ENCODE measurements at regions not wholly inside any gene's neighbourhood (a gene's known extent, or its start where the extent isn't known, plus 50 kb on each side); places are given as distances from the start of the nearest gene placed in this dataset.

- no peaks in the 10 kb centered on the region for H3K79me1 ChIP-seq (ENCODE audit: low read depth in 1 of 2, low read length in 2 of 2)
- H2AK9ac ChIP-seq (replicated peaks; ENCODE audit: low read depth, low read length, poor library complexity): no peak overlapping the region
- H2AK5ac ChIP-seq (ENCODE audit: low read depth, low read length): no peak overlapping the region
- no peak for TF ChIP-seq FOS (IDR thresholded peaks at IDR 0.05; ENCODE audit: low read depth, low read length)
- no peak for TF ChIP-seq CTCF (conservative IDR thresholded peaks at IDR 0.05; ENCODE audit: low read depth, low read length)
- TF ChIP-seq RAD21 (IDR thresholded peaks at IDR 0.05; ENCODE audit: low read length): no peak
- no peak for TF ChIP-seq NFE2L2 (IDR thresholded peaks at IDR 0.05; ENCODE audit: low read depth, low read length)
- TF ChIP-seq MXI1 (IDR thresholded peaks at IDR 0.05; ENCODE audit: borderline replicate concordance, low read depth, low read length): no peak
- TF ChIP-seq ELK1 (IDR thresholded peaks at IDR 0.05; ENCODE audit: borderline replicate concordance, low read depth, low read length): no peak
- no peak for TF ChIP-seq BHLHE40 (IDR thresholded peaks at IDR 0.05; ENCODE audit: low read depth, low read length)
- no peak for TF ChIP-seq MAFK (IDR thresholded peaks at IDR 0.05; ENCODE audit: low read depth, low read length)
- no peak for TF ChIP-seq MAZ (IDR thresholded peaks at IDR 0.05; ENCODE audit: borderline replicate concordance, low read depth, low read length)
- TF ChIP-seq RFX5 (IDR thresholded peaks at IDR 0.05; ENCODE audit: low read depth, low read length): no peak
- H2AFZ ChIP-seq (replicated peaks; ENCODE audit: low read length, poor library complexity): no peak overlapping the region
- H4K5ac ChIP-seq (ENCODE audit: low read depth, low read length): no peak overlapping the region
- DNase-seq: no peak
- no peak for ATAC-seq (ENCODE audit: low read depth)
- no peaks in the 10 kb centered on the region for H3K9me1 ChIP-seq (ENCODE audit: insufficient read depth, low read length)
- no peaks in the 10 kb centered on the region for H3K27me3 ChIP-seq (ENCODE audit: control insufficient read depth, insufficient read depth, low read length)
- no peak overlapping the region for H2BK5ac ChIP-seq (ENCODE audit: low read depth, low read length, poor library complexity, severe bottlenecking)
- ChIA-PET CTCF (no interaction called here), POLR2A (ENCODE audit: unreplicated experiment) (no interaction called here)
- no peak overlapping the region for H2BK20ac ChIP-seq (ENCODE audit: low read depth, low read length)
- no CpG with 5 or more reads among the region's 4 CpGs for WGBS, 2 experiments (ENCODE audit: extremely low coverage in 2 of 2, insufficient read length in 1 of 2)
- H3K4me1 ChIP-seq (ENCODE audit: control insufficient read depth, insufficient read depth, low read length): no peaks in the 10 kb centered on the region
- H2BK120ac ChIP-seq (ENCODE audit: low read depth, low read length): no peak overlapping the region
- H3K18ac ChIP-seq (ENCODE audit: low read depth, low read length): no peak overlapping the region
- H3K27ac ChIP-seq (ENCODE audit: insufficient read depth, low read length): no peak overlapping the region
- H3K4me3 ChIP-seq (ENCODE audit: insufficient read depth, low read depth, low read length): no peak overlapping the region
- no peak overlapping the region for H3K4ac ChIP-seq (ENCODE audit: low read depth, low read length)
- no peak overlapping the region for H2BK15ac ChIP-seq (ENCODE audit: low read depth, low read length)
- no peak overlapping the region for H4K8ac ChIP-seq (ENCODE audit: low read depth in 2 of 2, low read length in 2 of 2)
- no TSS peak for BruUV-seq (replicated peaks)
- H3K36me3 ChIP-seq (ENCODE audit: control insufficient read depth, insufficient read depth, low read length): no peaks in the 10 kb centered on the region
- no peak overlapping the region for H3K4me2 ChIP-seq (ENCODE audit: low read depth, low read length)
- H3K9me3 ChIP-seq (ENCODE audit: control insufficient read depth, insufficient read depth, low read length): no peaks in the 10 kb centered on the region; the same call in 1 of the 2 replicates
- H4K91ac ChIP-seq (ENCODE audit: insufficient read depth, low read depth, low read length): no peak overlapping the region
- dilution Hi-C loops (cut with HindIII; ENCODE audit: low sequenced_read_pairs, unreplicated experiment) (no loop called here), in situ Hi-C loops (cut with MboI; ENCODE audit: low sequenced_read_pairs) (no loop called here), intact Hi-C loops (cut with micrococcal nuclease) (no loop called here)
- H4K20me1 ChIP-seq (ENCODE audit: insufficient read depth, low read length): no peaks in the 10 kb centered on the region
- no peak overlapping the region for H3K9ac ChIP-seq (ENCODE audit: low read depth, low read length)
- no peak overlapping the region for H3K56ac ChIP-seq (ENCODE audit: extremely low read depth, insufficient read depth, low read length)
- H3K23ac ChIP-seq (ENCODE audit: low read depth, low read length): no peak overlapping the region
- no peak overlapping the region for H3K14ac ChIP-seq (replicated peaks; ENCODE audit: low read depth, low read length)
Measured at GRCh38 chr4:179165000-179165738, 1722.9 kb upstream of the AGA start.

Measured in IMR-90 (cell line).